MM.1S (cell line): ENCODE measurements at regions not wholly inside any gene's neighbourhood (a gene's known extent, or its start where the extent isn't known, plus 50 kb on each side); places are given as distances from the start of the nearest gene placed in this dataset.

Source experiments
- DNase-seq: peaks from one replicate; pipeline ENCODE4 v3.0.0-alpha.2; 2015
- H2AFZ ChIP-seq: fragments of 300-600 bp; sonication (generic); 2 replicates; pipeline ENCODE4 v1.6.0; 2016; ENCODE audit warnings: antibody characterized with exemption, low read length
- H3F3A ChIP-seq: fragments of 300-600 bp; sonication (generic); 2 replicates; pipeline ENCODE4 v1.6.1; 2016; ENCODE audit warnings: mild to moderate bottlenecking, antibody characterized with exemption, low read length, moderate library complexity, mixed read lengths; ENCODE audit not compliant: insufficient read depth
- H3K27ac ChIP-seq: fragments of 300-600 bp; sonication (generic); 2 replicates; pipeline ENCODE4 v1.5.1; 2016; ENCODE audit warnings: mild to moderate bottlenecking, low read length
- H3K27me3 ChIP-seq: fragments of 300-600 bp; sonication (generic); replicated peaks from 2 replicates; pipeline ENCODE4 v1.6.0; 2016; ENCODE audit warnings: low read length; ENCODE audit not compliant: insufficient read depth
- H3K36me3 ChIP-seq: fragments of 300-600 bp; sonication (generic); replicated peaks from 2 replicates; pipeline ENCODE4 v1.6.1; 2016; ENCODE audit warnings: mild to moderate bottlenecking, low read length, mixed read lengths; ENCODE audit not compliant: insufficient read depth
- H3K4me1 ChIP-seq: fragments of 300-600 bp; sonication (generic); 2 replicates; pipeline ENCODE4 v1.6.1; 2016; ENCODE audit warnings: low read length, mixed read lengths
- H3K4me2 ChIP-seq: fragments of 300-600 bp; sonication (generic); 2 replicates; pipeline ENCODE4 v1.6.0; 2016; ENCODE audit warnings: low read depth, low read length
- H3K4me3 ChIP-seq: fragments of 300-600 bp; sonication (generic); 2 replicates; pipeline ENCODE4 v1.5.1; 2016; ENCODE audit warnings: low read length, mixed read lengths
- H3K79me2 ChIP-seq: fragments of 300-600 bp; sonication (generic); 2 replicates; pipeline ENCODE4 v1.6.1; 2016; ENCODE audit warnings: mixed run types, low read length, mixed read lengths
- H3K9ac ChIP-seq: fragments of 300-600 bp; sonication (generic); 2 replicates; pipeline ENCODE4 v1.6.1; 2016; ENCODE audit warnings: low read length, mixed read lengths
- H3K9me2 ChIP-seq: fragments of 300-600 bp; sonication (generic); replicated peaks from 2 replicates; pipeline ENCODE4 v1.6.1; 2016; ENCODE audit warnings: mild to moderate bottlenecking, low read length, mixed read lengths; ENCODE audit not compliant: insufficient read depth
- H3K9me3 ChIP-seq: fragments of 300-600 bp; sonication (generic); replicated peaks from 2 replicates; pipeline ENCODE4 v1.6.1; 2016; ENCODE audit warnings: mild to moderate bottlenecking, low read length, mixed read lengths; ENCODE audit not compliant: insufficient read depth
- H4K20me1 ChIP-seq: fragments of 300-600 bp; sonication (generic); 2 replicates; pipeline ENCODE4 v1.6.1; 2016; ENCODE audit warnings: mild to moderate bottlenecking, low read length, moderate library complexity, mixed read lengths; ENCODE audit not compliant: insufficient read depth
- CTCF ChIP-seq: fragments of 300-600 bp; sonication (generic); IDR thresholded peaks from 2 replicates; pipeline ENCODE4 v1.5.1; 2016; ENCODE audit warnings: antibody characterized with exemption, low read length, mixed read lengths
- EZH2 ChIP-seq: fragments of 300-600 bp; sonication (generic); optimal IDR thresholded peaks from 2 replicates; pipeline ENCODE3; 2017; ENCODE audit warnings: low read depth, mild to moderate bottlenecking, antibody characterized with exemption, low read length, mixed read lengths
- EZH2phosphoT487 ChIP-seq: fragments of 300-600 bp; sonication (generic); IDR thresholded peaks from 2 replicates; pipeline ENCODE4 v1.6.1; 2018; ENCODE audit warnings: antibody characterized with exemption, low read length

- DNase-seq: no peak
- H3K36me3 ChIP-seq: no peaks in the 10 kb centered on the region
- H3F3A ChIP-seq: no peaks in the 10 kb centered on the region
- no peaks in the 10 kb centered on the region for H3K4me1 ChIP-seq
- no peaks in the 10 kb centered on the region for H3K9me2 ChIP-seq
- no peaks in the 10 kb centered on the region for H3K9me3 ChIP-seq
- H2AFZ ChIP-seq: no peak overlapping the region
- H3K4me3 ChIP-seq: no peak overlapping the region
- no peak overlapping the region for H3K27ac ChIP-seq
- H3K9ac ChIP-seq: no peak overlapping the region
- no peaks in the 10 kb centered on the region for H3K27me3 ChIP-seq
- H3K4me2 ChIP-seq: no peak overlapping the region
- no peaks in the 10 kb centered on the region for H3K79me2 ChIP-seq
- TF ChIP-seq EZH2phosphoT487: no peak
- no peak for TF ChIP-seq EZH2
- no peak for TF ChIP-seq CTCF
- H4K20me1 ChIP-seq: no peaks in the 10 kb centered on the region
Measured at GRCh38 chr1:14242870-14243269, 355.6 kb upstream of the KAZN start.

GRCh38 chr1:14245954-14246353, 352.5 kb upstream of the KAZN start:
- H3K79me2 ChIP-seq: no peaks in the 10 kb centered on the region
- H3K9ac ChIP-seq: no peak overlapping the region
- H3K4me3 ChIP-seq: no peak overlapping the region
- H2AFZ ChIP-seq: no peak overlapping the region
- H3K4me2 ChIP-seq: no peak overlapping the region
- no peak overlapping the region for H3K27ac ChIP-seq
- no peak for TF ChIP-seq CTCF
- no peaks in the 10 kb centered on the region for H4K20me1 ChIP-seq
- H3K4me1 ChIP-seq: no peaks in the 10 kb centered on the region
- no peaks in the 10 kb centered on the region for H3K27me3 ChIP-seq
- no peak for DNase-seq
- H3K9me3 ChIP-seq: no peaks in the 10 kb centered on the region
- no peaks in the 10 kb centered on the region for H3K36me3 ChIP-seq
- no peaks in the 10 kb centered on the region for H3K9me2 ChIP-seq
- H3F3A ChIP-seq: no peaks in the 10 kb centered on the region

GRCh38 chr1:14246471-14246870, 352.0 kb upstream of the KAZN start:
- TF ChIP-seq CTCF: no peak
- no peak for TF ChIP-seq EZH2phosphoT487
- TF ChIP-seq EZH2: no peak
- no peak for DNase-seq
- Histone ChIP-seq H3K4me3 (no peak overlapping the region), H3K27me3 (no peaks in the 10 kb centered on the region), H2AFZ (no peak overlapping the region), H3K9me3 (no peaks in the 10 kb centered on the region), H3K9me2 (no peaks in the 10 kb centered on the region), H3K4me2 (no peak overlapping the region), H4K20me1 (no peaks in the 10 kb centered on the region), H3K27ac (no peak overlapping the region), H3K79me2 (no peaks in the 10 kb centered on the region), H3K9ac (no peak overlapping the region), H3K36me3 (no peaks in the 10 kb centered on the region), H3K4me1 (no peaks in the 10 kb centered on the region), H3F3A (no peaks in the 10 kb centered on the region)

GRCh38 chr1:14247666-14248065, 350.8 kb upstream of the KAZN start:
- Histone ChIP-seq H4K20me1 (no peaks in the 10 kb centered on the region), H3K27me3 (no peaks in the 10 kb centered on the region), H3K79me2 (no peaks in the 10 kb centered on the region), H3K36me3 (no peaks in the 10 kb centered on the region), H3K4me1 (no peaks in the 10 kb centered on the region), H3F3A (no peaks in the 10 kb centered on the region), H3K9me2 (no peaks in the 10 kb centered on the region), H3K4me2 (no peak overlapping the region), H3K4me3 (no peak overlapping the region), H2AFZ (no peak overlapping the region), H3K27ac (no peak overlapping the region), H3K9me3 (no peaks in the 10 kb centered on the region), H3K9ac (no peak overlapping the region)
- TF ChIP-seq EZH2phosphoT487 (no peak), CTCF (no peak), EZH2 (no peak)
- DNase-seq: no peak
